GM06990 (cell line): ENCODE measurements at regions not wholly inside any gene's neighbourhood (a gene's known extent, or its start where the extent isn't known, plus 50 kb on each side); places are given as distances from the start of the nearest gene placed in this dataset.

ENCODE experiments used
- DNase-seq: peaks from one replicate; pipeline ENCODE4 v3.0.0-alpha.2; 2011; ENCODE audit not compliant: insufficient read length; ENCODE audit errors: extremely low read depth
- H3K27me3 ChIP-seq: replicated peaks from 2 replicates; pipeline ENCODE4 v1.6.0; 2011; ENCODE audit warnings: low read length; ENCODE audit not compliant: control insufficient read depth, insufficient read depth
- H3K36me3 ChIP-seq: 2 replicates; pipeline ENCODE4 v1.5.1; 2011; ENCODE audit warnings: low read length; ENCODE audit not compliant: control insufficient read depth, insufficient read depth
- H3K4me3 ChIP-seq: replicated peaks from 2 replicates; pipeline ENCODE4 v1.5.1; 2011; ENCODE audit warnings: low read depth, mild to moderate bottlenecking, control low read depth, low read length
- TF ChIP-seq, protein P1 (sequence below): IDR thresholded peaks from 2 replicates; pipeline ENCODE4 v1.5.1; 2011; ENCODE audit warnings: low read length, control low read depth, mild to moderate bottlenecking, inconsistent platforms; ENCODE audit not compliant: insufficient read depth, poor library complexity, severe bottlenecking

DNA sequence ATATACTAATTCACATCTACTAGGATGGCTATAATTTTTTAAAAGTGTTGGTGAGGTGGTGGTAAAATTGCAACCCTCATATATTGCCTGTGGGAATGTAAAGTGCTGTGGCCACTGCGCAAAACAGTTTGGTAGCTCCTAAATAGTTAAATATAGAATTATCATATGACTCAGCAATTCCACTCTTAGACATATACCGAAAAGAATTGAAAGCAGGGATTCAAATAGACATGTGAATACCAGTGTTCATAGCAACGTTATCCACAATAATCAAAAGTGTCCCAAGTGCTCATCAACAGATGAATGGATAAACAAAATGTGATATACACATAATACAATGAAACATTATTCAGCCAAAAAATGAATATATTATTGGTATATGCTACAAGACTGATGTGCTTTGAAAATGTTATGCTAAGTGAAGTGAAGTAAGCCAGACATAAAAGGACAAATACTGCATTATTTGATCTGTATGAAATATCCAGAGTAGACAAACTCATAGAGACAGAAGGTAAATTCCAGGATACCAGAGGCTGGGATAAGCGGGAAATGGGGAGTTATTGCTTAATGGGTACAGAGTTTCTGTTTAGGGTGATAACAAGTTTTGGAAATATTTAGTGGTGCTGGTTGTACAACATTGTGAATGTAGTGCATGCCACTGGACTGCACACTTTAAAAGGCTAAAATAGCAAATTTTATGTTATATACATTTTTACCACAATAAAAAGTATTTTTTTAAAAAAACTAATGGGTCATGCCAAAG, 342.5 kb downstream of the SEC16B start:
- DNase-seq, result no peak
- TF ChIP-seq, protein P1, sequence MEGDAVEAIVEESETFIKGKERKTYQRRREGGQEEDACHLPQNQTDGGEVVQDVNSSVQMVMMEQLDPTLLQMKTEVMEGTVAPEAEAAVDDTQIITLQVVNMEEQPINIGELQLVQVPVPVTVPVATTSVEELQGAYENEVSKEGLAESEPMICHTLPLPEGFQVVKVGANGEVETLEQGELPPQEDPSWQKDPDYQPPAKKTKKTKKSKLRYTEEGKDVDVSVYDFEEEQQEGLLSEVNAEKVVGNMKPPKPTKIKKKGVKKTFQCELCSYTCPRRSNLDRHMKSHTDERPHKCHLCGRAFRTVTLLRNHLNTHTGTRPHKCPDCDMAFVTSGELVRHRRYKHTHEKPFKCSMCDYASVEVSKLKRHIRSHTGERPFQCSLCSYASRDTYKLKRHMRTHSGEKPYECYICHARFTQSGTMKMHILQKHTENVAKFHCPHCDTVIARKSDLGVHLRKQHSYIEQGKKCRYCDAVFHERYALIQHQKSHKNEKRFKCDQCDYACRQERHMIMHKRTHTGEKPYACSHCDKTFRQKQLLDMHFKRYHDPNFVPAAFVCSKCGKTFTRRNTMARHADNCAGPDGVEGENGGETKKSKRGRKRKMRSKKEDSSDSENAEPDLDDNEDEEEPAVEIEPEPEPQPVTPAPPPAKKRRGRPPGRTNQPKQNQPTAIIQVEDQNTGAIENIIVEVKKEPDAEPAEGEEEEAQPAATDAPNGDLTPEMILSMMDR, result no peak
- no peaks in the 10 kb centered on the region for H3K36me3 ChIP-seq
- H3K4me3 ChIP-seq, result no peak overlapping the region
- H3K27me3 ChIP-seq, result no peaks in the 10 kb centered on the region

DNA sequence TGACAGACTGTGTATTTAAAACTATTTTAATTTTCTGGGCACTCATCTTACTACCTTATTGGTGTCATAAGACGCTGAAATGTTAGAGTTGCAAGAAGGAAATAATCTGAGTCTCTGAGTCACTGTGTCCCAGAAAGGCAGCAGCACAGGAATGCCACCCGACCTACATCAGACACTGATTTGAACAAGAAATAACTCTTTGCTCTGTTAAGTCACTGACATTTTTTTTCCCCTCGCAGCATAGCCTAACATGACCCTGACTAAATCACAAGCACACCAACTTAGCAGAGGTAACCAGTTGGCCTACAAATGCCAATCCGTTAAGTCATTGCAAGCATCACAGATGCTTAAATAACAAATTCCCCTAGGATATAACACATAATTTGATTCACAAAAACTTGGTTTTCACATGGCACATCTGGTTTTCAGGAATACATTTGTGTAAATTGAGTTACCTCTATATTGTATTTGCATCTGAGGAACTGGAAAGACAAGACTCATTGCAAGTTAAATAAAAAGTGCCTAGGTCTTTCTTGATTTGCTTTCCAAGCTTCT, 349.1 kb downstream of the SEC16B start:
- H3K36me3 ChIP-seq, result no peaks in the 10 kb centered on the region
- TF ChIP-seq, protein P1, result no peak
- no peak for DNase-seq
- H3K4me3 ChIP-seq, result no peak overlapping the region
- no peaks in the 10 kb centered on the region for H3K27me3 ChIP-seq

DNA sequence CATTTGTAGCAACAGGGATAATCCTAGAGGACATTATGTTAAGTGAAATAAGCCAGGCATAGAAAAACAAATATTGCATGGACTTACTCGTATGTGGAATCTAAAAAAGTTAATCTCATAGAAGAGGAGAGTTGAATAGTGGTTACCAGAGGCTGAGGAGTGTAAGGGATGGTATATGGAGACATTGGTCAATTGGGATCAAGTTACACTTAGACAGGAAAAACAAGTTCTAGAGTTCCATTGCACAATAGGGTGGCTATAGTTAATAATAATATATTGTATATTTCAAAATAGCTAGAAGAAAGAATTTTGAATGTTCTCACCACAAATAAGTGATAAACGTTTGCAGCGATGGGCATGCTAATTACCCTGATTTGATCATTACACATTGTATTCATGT, 354.6 kb downstream of the SEC16B start:
- DNase-seq, result no peak
- Histone ChIP-seq H3K4me3 (no peak overlapping the region), H3K27me3 (no peaks in the 10 kb centered on the region), H3K36me3 (no peaks in the 10 kb centered on the region)
- TF ChIP-seq, protein P1, result no peak

DNA sequence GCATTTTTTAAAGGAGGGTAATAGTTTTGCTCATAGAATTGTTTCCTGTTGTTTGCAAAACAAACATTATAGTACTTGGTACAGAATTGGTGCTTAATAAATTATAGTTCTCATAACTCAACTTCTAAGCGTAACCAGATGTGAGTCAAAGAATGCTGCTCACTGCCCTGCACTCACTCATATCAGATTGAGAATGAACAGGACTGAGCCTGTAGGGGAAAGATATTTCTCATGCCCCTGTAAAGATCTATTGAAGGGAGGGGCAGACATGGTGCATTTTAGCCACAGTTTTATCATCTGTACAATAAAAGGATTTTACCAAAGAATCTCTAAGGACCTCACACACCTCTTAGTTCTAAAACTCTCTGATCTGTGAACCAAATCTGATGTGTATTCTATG, 358.5 kb downstream of the SEC16B start:
- no peaks in the 10 kb centered on the region for H3K27me3 ChIP-seq
- no peak for DNase-seq
- H3K36me3 ChIP-seq, result no peaks in the 10 kb centered on the region
- TF ChIP-seq, protein P1, result no peak
- no peak overlapping the region for H3K4me3 ChIP-seq

DNA sequence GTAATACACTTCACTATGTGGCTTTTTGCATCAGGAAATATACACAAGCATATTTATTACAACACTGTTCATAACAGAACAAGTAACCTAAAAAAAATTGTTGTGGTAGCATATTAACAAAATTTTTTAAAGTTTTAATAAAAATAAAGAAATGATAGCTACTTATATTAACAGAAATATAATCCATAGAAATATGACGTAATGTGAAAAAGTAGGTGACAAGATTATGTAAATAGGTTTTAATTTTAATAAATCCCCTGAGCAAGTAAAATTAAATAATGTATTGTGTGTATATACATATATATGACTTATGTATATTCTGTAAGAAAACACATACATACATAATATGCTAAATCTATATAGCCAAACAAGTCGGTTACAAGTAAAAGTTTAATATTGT, 359.9 kb downstream of the SEC16B start:
- Histone ChIP-seq H3K27me3 (no peaks in the 10 kb centered on the region), H3K36me3 (no peaks in the 10 kb centered on the region), H3K4me3 (no peak overlapping the region)
- DNase-seq, result no peak
- TF ChIP-seq, protein P1, result no peak
